Endodermal cell (in vitro differentiated cells): ENCODE measurements at regions not wholly inside any gene's neighbourhood (a gene's known extent, or its start where the extent isn't known, plus 50 kb on each side); places are given as distances from the start of the nearest gene placed in this dataset.

ENCODE experiments used
- DNase-seq: peaks from one replicate; pipeline ENCODE4 v3.0.0-alpha.2; 2017
- H3K27ac ChIP-seq: 2 replicates; pipeline ENCODE4 v1.5.1; 2013; ENCODE audit warnings: mild to moderate bottlenecking, low read depth, low read length, moderate library complexity
- H3K27me3 ChIP-seq: 2 replicates; pipeline ENCODE4 v1.6.1; 2013; ENCODE audit warnings: mild to moderate bottlenecking, low read length, moderate library complexity; ENCODE audit not compliant: insufficient read depth, control insufficient read depth, poor library complexity, severe bottlenecking
- H3K36me3 ChIP-seq: 2 replicates; pipeline ENCODE4 v1.7.0; 2013; ENCODE audit warnings: mild to moderate bottlenecking, low read length, moderate library complexity; ENCODE audit not compliant: control insufficient read depth, insufficient read depth
- H3K4me1 ChIP-seq: one replicate; pipeline ENCODE4 v1.7.0; 2013; ENCODE audit warnings: low read length; ENCODE audit not compliant: control insufficient read depth, insufficient read depth
- H3K4me3 ChIP-seq: 2 replicates; pipeline ENCODE4 v1.5.1; 2013; ENCODE audit warnings: mild to moderate bottlenecking, low read length, moderate library complexity
- H3K9ac ChIP-seq: 2 replicates; pipeline ENCODE4 v1.6.1; 2013; ENCODE audit warnings: mild to moderate bottlenecking, low read length, moderate library complexity; ENCODE audit not compliant: poor library complexity, severe bottlenecking; ENCODE audit errors: extremely low read depth
- H3K9me3 ChIP-seq: 2 replicates; pipeline ENCODE4 v1.6.1; 2013; ENCODE audit warnings: mild to moderate bottlenecking, low read length, moderate library complexity; ENCODE audit not compliant: control insufficient read depth
- H3K27ac Mint-ChIP-seq: 2 replicates; pipeline ENCODE4 v1.8.0; 2020; ENCODE audit warnings: mixed read lengths
- H3K27me3 Mint-ChIP-seq: 2 replicates; pipeline ENCODE4 v1.8.0; 2021; ENCODE audit warnings: mild to moderate bottlenecking, mixed read lengths; ENCODE audit not compliant: insufficient read depth
- H3K36me3 Mint-ChIP-seq: 2 replicates; pipeline ENCODE4 v1.8.0; 2020; ENCODE audit warnings: low read depth, mixed read lengths
- H3K4me1 Mint-ChIP-seq: 2 replicates; pipeline ENCODE4 v1.8.0; 2020; ENCODE audit warnings: mixed read lengths
- H3K4me3 Mint-ChIP-seq: 2 replicates; pipeline ENCODE4 v1.8.0; 2020; ENCODE audit warnings: mild to moderate bottlenecking, moderate library complexity, mixed read lengths
- H3K9me3 Mint-ChIP-seq: 2 replicates; pipeline ENCODE4 v1.8.0; 2020; ENCODE audit warnings: mild to moderate bottlenecking, mixed read lengths
- CTCF ChIP-seq: fragments of 200-600 bp; sonication (generic); conservative IDR thresholded peaks from 2 replicates; pipeline ENCODE4 v1.5.0; 2021; ENCODE audit warnings: antibody characterized with exemption, mild to moderate bottlenecking
- WGBS, 2 experiments: methylation state at CpG; one replicate each; pipeline versions ENCODE4 v1.1.5 to v1.1.7; 2013; ENCODE audit warnings: missing lambda C conversion rate in 2 of 2, mixed read lengths in 1 of 2; ENCODE audit not compliant: insufficient coverage in 1 of 2, insufficient read length in 1 of 2; 5-methylcytosine and 5-hydroxymethylcytosine counted together

- H3K27me3 ChIP-seq = no peaks in the 10 kb centered on the region
- no peak overlapping the region for H3K4me3 ChIP-seq
- H3K9me3 ChIP-seq = no peaks in the 10 kb centered on the region
- no peaks in the 10 kb centered on the region for H3K36me3 ChIP-seq
- Mint-ChIP-seq H3K27me3 (no peaks in the 10 kb centered on the region), H3K4me1 (no peaks in the 10 kb centered on the region), H3K27ac (no peak overlapping the region), H3K9me3 (no peaks in the 10 kb centered on the region), H3K4me3 (no peak overlapping the region), H3K36me3 (no peaks in the 10 kb centered on the region)
- DNase-seq = no peak
- no peaks in the 10 kb centered on the region for H3K4me1 ChIP-seq
- no peak for TF ChIP-seq CTCF
- no peak overlapping the region for H3K9ac ChIP-seq
- no peak overlapping the region for H3K27ac ChIP-seq
Observed at GRCh38 chr4:84167093-84167492, 332.0 kb downstream of the NKX6-1 start.

DNA sequence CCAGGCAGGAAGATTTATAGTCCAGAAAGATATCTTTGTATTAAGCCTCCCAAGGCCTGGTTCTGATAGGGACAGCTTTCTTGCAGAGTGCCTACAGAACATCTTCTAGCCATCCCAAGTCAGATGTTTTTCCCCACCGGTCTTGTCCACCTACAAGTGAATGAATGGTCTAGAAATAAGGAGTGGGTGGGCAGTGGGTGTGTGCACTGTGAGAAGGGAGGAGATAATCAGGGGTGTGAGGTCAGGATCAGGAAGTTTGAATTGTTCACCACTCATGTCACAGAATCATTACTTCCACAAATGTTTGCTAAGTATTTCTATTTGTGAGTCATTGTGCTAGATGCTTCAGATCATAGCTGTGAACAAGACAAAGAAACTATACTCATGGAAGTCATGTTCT is 332.6 kb downstream of the NKX6-1 start:
- Mint-ChIP-seq H3K9me3 (no peaks in the 10 kb centered on the region), H3K4me3 (no peak overlapping the region), H3K27me3 (no peaks in the 10 kb centered on the region), H3K36me3 (no peaks in the 10 kb centered on the region), H3K27ac (no peak overlapping the region), H3K4me1 (no peaks in the 10 kb centered on the region)
- 100% methylated on average over 1 of the region's 1 CpG; no CpG with 5 or more reads in 1 of the 2 experiments for WGBS, 2 experiments
- no peak for TF ChIP-seq CTCF
- Histone ChIP-seq H3K36me3 (no peaks in the 10 kb centered on the region), H3K27me3 (no peaks in the 10 kb centered on the region), H3K27ac (no peak overlapping the region), H3K9ac (no peak overlapping the region), H3K4me3 (no peak overlapping the region), H3K4me1 (no peaks in the 10 kb centered on the region), H3K9me3 (no peaks in the 10 kb centered on the region)
- no peak for DNase-seq

GRCh38 chr4:84164201-84164600 is 334.9 kb downstream of the NKX6-1 start:
- DNase-seq = no peak
- H3K36me3 ChIP-seq = no peaks in the 10 kb centered on the region
- WGBS, 2 experiments = 92 to 96% methylated on average over 3 of the region's 4 CpGs
- no peak overlapping the region for H3K4me3 Mint-ChIP-seq
- no peaks in the 10 kb centered on the region for H3K9me3 ChIP-seq
- no peaks in the 10 kb centered on the region for H3K4me1 Mint-ChIP-seq
- no peaks in the 10 kb centered on the region for H3K9me3 Mint-ChIP-seq
- no peak for TF ChIP-seq CTCF
- no peak overlapping the region for H3K27ac ChIP-seq
- no peaks in the 10 kb centered on the region for H3K27me3 Mint-ChIP-seq
- H3K4me3 ChIP-seq = no peak overlapping the region
- no peak overlapping the region for H3K9ac ChIP-seq
- no peaks in the 10 kb centered on the region for H3K36me3 Mint-ChIP-seq
- no peaks in the 10 kb centered on the region for H3K27me3 ChIP-seq
- no peak overlapping the region for H3K27ac Mint-ChIP-seq
- no peaks in the 10 kb centered on the region for H3K4me1 ChIP-seq
